Endothelial cell of umbilical vein (primary cell): ENCODE measurements at regions not wholly inside any gene's neighbourhood (a gene's known extent, or its start where the extent isn't known, plus 50 kb on each side); places are given as distances from the start of the nearest gene placed in this dataset.

Experiments
- BruUV-seq: library from RNA; stranded (reverse); fragments of 400-500 nt; replicated peaks from 2 replicates; lab custom pipeline; 2021; lab: Mats Ljungman, UMichigan
- CTCF ChIA-PET: fragments of 300-600, 350-600 bp; sonication (Branson Sonifier 250); formaldehyde crosslinking; loops from one replicate; lab custom pipeline; 2021; ENCODE audit warnings: antibody characterized with exemption, inconsistent platforms; lab: Charles Lee
- POLR2A ChIA-PET: fragments of 300-600, 350-600 bp; sonication (Branson Sonifier 250); formaldehyde crosslinking; loops from one replicate; lab custom pipeline; 2021; ENCODE audit warnings: antibody characterized with exemption, inconsistent platforms; lab: Charles Lee
- DNase-seq: peaks from one replicate; pipeline ENCODE4 v3.0.0-alpha.2; 2011; ENCODE audit warnings: low read depth, low spot score
- FAIRE-seq: peaks from 2 replicates; lab custom pipeline; 2011; peaks lifted over from hg19 to GRCh38; lab: Jason Lieb, UNC
- H2AFZ ChIP-seq: 2 replicates; pipeline ENCODE4 v1.6.0; 2012; ENCODE audit warnings: low read depth, low read length, control low read depth, inconsistent platforms
- H3K27ac ChIP-seq: 2 replicates; pipeline ENCODE4 v1.5.1; 2011; ENCODE audit warnings: low read depth, mild to moderate bottlenecking, control low read depth, low read length, moderate library complexity; ENCODE audit not compliant: insufficient read depth
- H3K27me3 ChIP-seq, 2 experiments: 2 replicates each; pipeline versions ENCODE4 v1.6.0 to v1.6.1; 2011; ENCODE audit warnings: low read length in 2 of 2, mixed read lengths in 1 of 2; ENCODE audit not compliant: control insufficient read depth in 2 of 2, insufficient read depth in 2 of 2
- H3K36me3 ChIP-seq, 2 experiments: 2 replicates in 1 of 2; 3 replicates in 1 of 2; pipeline ENCODE4 v1.5.1; 2011; ENCODE audit warnings: low read length in 2 of 2, mild to moderate bottlenecking in 1 of 2, moderate library complexity in 1 of 2; ENCODE audit not compliant: control insufficient read depth in 2 of 2, insufficient read depth in 2 of 2; ENCODE audit errors: extremely low read depth in 1 of 2
- H3K4me1 ChIP-seq: 3 replicates; pipeline ENCODE4 v1.5.1; 2011; ENCODE audit warnings: mild to moderate bottlenecking, low read length; ENCODE audit not compliant: control insufficient read depth, insufficient read depth; ENCODE audit errors: extremely low read depth
- H3K4me2 ChIP-seq: 2 replicates; pipeline ENCODE4 v1.6.1; 2011; ENCODE audit warnings: low read length, control low read depth, mixed read lengths; ENCODE audit not compliant: insufficient read depth
- H3K4me3 ChIP-seq, 3 experiments: fragments of 200-600 bp in 1 of 3; sonication (generic), shearing (Covaris generic) in 1 of 3; replicated peaks in 1 of 3; 2 replicates each; pipeline ENCODE4 v1.5.1; 2011 to 2016; ENCODE audit warnings: control low read depth in 3 of 3, low read length in 3 of 3, mild to moderate bottlenecking in 2 of 3, inconsistent platforms in 1 of 3, low read depth in 1 of 3, moderate library complexity in 1 of 3; ENCODE audit not compliant: insufficient read depth in 1 of 3
- H3K79me2 ChIP-seq: 2 replicates; pipeline ENCODE4 v1.6.0; 2012; ENCODE audit warnings: low read length, inconsistent platforms; ENCODE audit not compliant: control insufficient read depth, insufficient read depth
- H3K9ac ChIP-seq: replicated peaks from 2 replicates; pipeline ENCODE3; 2011; ENCODE audit warnings: low read length, control low read depth; ENCODE audit not compliant: insufficient read depth; ENCODE audit errors: extremely low read depth
- H3K9me1 ChIP-seq: replicated peaks from 3 replicates; pipeline ENCODE4 v1.6.0; 2011; ENCODE audit warnings: mild to moderate bottlenecking, low read length; ENCODE audit not compliant: control insufficient read depth, insufficient read depth; ENCODE audit errors: extremely low read depth
- H3K9me3 ChIP-seq: replicated peaks from 2 replicates; pipeline ENCODE4 v1.5.1; 2012; ENCODE audit warnings: low read length, inconsistent platforms; ENCODE audit not compliant: control insufficient read depth, insufficient read depth
- H4K20me1 ChIP-seq: replicated peaks from 2 replicates; pipeline ENCODE3; 2011; ENCODE audit warnings: mild to moderate bottlenecking, low read length; ENCODE audit not compliant: control insufficient read depth, insufficient read depth; ENCODE audit errors: extremely low read depth
- CTCF ChIP-seq, 2 donors: IDR thresholded peaks; 1 replicate in 1 of 2; 2 replicates in 1 of 2; pipeline ENCODE4 v1.5.1; 2011; ENCODE audit warnings: low read length in 2 of 2, mild to moderate bottlenecking in 2 of 2, moderate library complexity in 2 of 2, control low read depth in 1 of 2, inconsistent platforms in 1 of 2, low read depth in 1 of 2; ENCODE audit not compliant: insufficient read depth in 1 of 2; ENCODE audit errors: extremely low read depth in 1 of 2
- EZH2 ChIP-seq: IDR thresholded peaks from 2 replicates; pipeline ENCODE4 v1.6.1; 2012; ENCODE audit warnings: borderline replicate concordance, low read depth, mild to moderate bottlenecking, moderate library complexity, low read length, inconsistent platforms; ENCODE audit not compliant: severe bottlenecking
- FOS ChIP-seq: IDR thresholded peaks from 2 replicates; pipeline ENCODE4 v1.6.1; 2011; ENCODE audit warnings: mild to moderate bottlenecking, low read length, moderate library complexity, borderline replicate concordance; ENCODE audit not compliant: insufficient read depth
- GATA2 ChIP-seq: IDR thresholded peaks from 2 replicates; pipeline ENCODE4 v1.7.0; 2011; ENCODE audit warnings: low read depth, mild to moderate bottlenecking, moderate library complexity, mixed read lengths, low read length; ENCODE audit not compliant: insufficient read length, insufficient read depth
- JUN ChIP-seq: IDR thresholded peaks from 2 replicates; pipeline ENCODE4 v1.6.1; 2011; ENCODE audit warnings: borderline replicate concordance, low read depth; ENCODE audit not compliant: insufficient read length, insufficient read depth
- MAX ChIP-seq: IDR thresholded peaks from 2 replicates; pipeline ENCODE4 v1.6.1; 2011; ENCODE audit not compliant: insufficient read depth, insufficient read length
- MYC ChIP-seq: IDR thresholded peaks from one replicate; pipeline ENCODE4 v1.6.1; 2011; ENCODE audit warnings: mild to moderate bottlenecking, low read depth, low read length
- POLR2A ChIP-seq: IDR thresholded peaks from 2 replicates; pipeline ENCODE4 v1.6.1; 2012; ENCODE audit warnings: low read depth, mild to moderate bottlenecking, control low read depth, low read length
- POLR2AphosphoS5 ChIP-seq: IDR thresholded peaks from 2 replicates; pipeline ENCODE4 v1.6.1; 2012; ENCODE audit warnings: low read depth, mild to moderate bottlenecking, control low read depth, low read length, moderate library complexity; ENCODE audit not compliant: insufficient read depth
- dilution Hi-C: fragments of 300-500 bp; cut with MboI; formaldehyde crosslinking; loops from one replicate; pipeline ENCODE4 v1.15.0; 2019; ENCODE audit warnings: low sequenced_read_pairs; ENCODE audit not compliant: extremely low pct_ligation_motif_present
- intact Hi-C: fragments of 100-400 bp; cut with micrococcal nuclease; formaldehyde crosslinking; loops from one replicate; pipeline ENCODE4 v1.10.0; 2022

- H3K36me3 ChIP-seq = no peaks in the 10 kb centered on the region
- H3K9ac ChIP-seq = no peak overlapping the region
- no peaks in the 10 kb centered on the region for H3K9me3 ChIP-seq
- H3K27ac ChIP-seq = no peak overlapping the region
- peaks cover 4 to 11% of the 10 kb centered on the region in 2 experiments for H3K27me3 ChIP-seq
- no peak overlapping the region for H3K4me2 ChIP-seq
- H4K20me1 ChIP-seq = no peaks in the 10 kb centered on the region
- dilution Hi-C loops = no loop called here
- no peak for FAIRE-seq
- CTCF ChIA-PET = no interaction called here
- TF ChIP-seq GATA2 (no peak), EZH2 (no peak), JUN (no peak), MYC (no peak), MAX (no peak), FOS (no peak), POLR2AphosphoS5 (no peak), POLR2A (no peak), CTCF (IDR thresholded peaks at IDR 0.05; ENCODE audit: extremely low read depth in 1 of 2, insufficient read depth in 1 of 2, low read depth in 1 of 2, low read length in 2 of 2) (no peak)
- no peak overlapping the region for H3K4me3 ChIP-seq
- H3K4me1 ChIP-seq = no peaks in the 10 kb centered on the region
- H2AFZ ChIP-seq = no peak overlapping the region
- POLR2A ChIA-PET = no interaction called here
- intact Hi-C loops = loop anchor here (10.0 kb wide), 1 partner anchor 304 kb away; the partner anchor contains the start of gene RALB
- no TSS peak for BruUV-seq
- H3K79me2 ChIP-seq = no peaks in the 10 kb centered on the region
- no peak for DNase-seq
- no peaks in the 10 kb centered on the region for H3K9me1 ChIP-seq
Observed at GRCh38 chr2:120558847-120559246, 176.8 kb upstream of the GLI2 start.
